HepG2 (cell line): ENCODE measurements at regions not wholly inside any gene's neighbourhood (a gene's known extent, or its start where the extent isn't known, plus 50 kb on each side); places are given as distances from the start of the nearest gene placed in this dataset.
A peak's percentile ranks its signal among the peaks of the same experiment; 100 is the strongest.

Experiments
- ATAC-seq: fragments of 200-7000 bp; cut with Tn5 transposase; 3 replicates; pipeline ENCODE4 v1.9.1; 2020; ENCODE audit warnings: mild to moderate bottlenecking, moderate library complexity
- BruUV-seq: library from RNA; stranded (reverse); fragments of 400-500 nt; replicated peaks from 2 replicates; lab custom pipeline; 2021; lab: Mats Ljungman, UMichigan
- CTCF ChIA-PET: fragments of 300-600 bp; formaldehyde crosslinking; extraction: SDS; loops from one replicate; lab custom pipeline; 2021; ENCODE audit warnings: low total read pairs, inconsistent platforms, low intra/inter-chr PET ratio; lab: Yijun Ruan, JAX
- POLR2A ChIA-PET: fragments of 350-600 bp; sonication (Branson Sonifier 250); formaldehyde crosslinking; loops from one replicate; lab custom pipeline; 2020; ENCODE audit warnings: antibody characterized with exemption, inconsistent platforms; lab: Yijun Ruan, JAX
- DNase-seq: peaks from one replicate; pipeline ENCODE4 v3.0.0-alpha.2; 2015; ENCODE audit warnings: low spot score
- FAIRE-seq: peaks from 3 replicates; lab custom pipeline; 2011; peaks lifted over from hg19 to GRCh38; lab: Jason Lieb, UNC
- H2AFZ ChIP-seq: one replicate; pipeline ENCODE4 v1.6.1; 2011; ENCODE audit warnings: low read length, inconsistent platforms
- H3K27ac ChIP-seq: fragments of 300-600 bp; 3 replicates; pipeline ENCODE4 v1.8.0; 2011; ENCODE audit warnings: mixed run types, mild to moderate bottlenecking, mixed read lengths, low read length, inconsistent platforms; ENCODE audit not compliant: insufficient read depth; ENCODE audit errors: extremely low read length
- H3K27me3 ChIP-seq, 2 experiments: fragments of 200-600 bp in 1 of 2; 2 replicates in 1 of 2; 3 replicates in 1 of 2; pipeline versions ENCODE4 v1.6.0 to v1.8.0; 2011; ENCODE audit warnings: low read length in 2 of 2, mild to moderate bottlenecking in 2 of 2, moderate library complexity in 2 of 2, inconsistent platforms in 1 of 2; ENCODE audit not compliant: insufficient read depth in 2 of 2, control insufficient read depth in 1 of 2
- H3K36me3 ChIP-seq, 2 experiments: fragments of 200-600 bp in 1 of 2; replicated peaks in 1 of 2; 2 replicates in 1 of 2; 3 replicates in 1 of 2; pipeline versions ENCODE4 v1.5.1 to v1.8.0; 2011; ENCODE audit warnings: low read length in 2 of 2, inconsistent platforms in 1 of 2; ENCODE audit not compliant: insufficient read depth in 2 of 2, control insufficient read depth in 1 of 2
- H3K4me1 ChIP-seq: 2 replicates; pipeline ENCODE4 v1.5.1; 2012; ENCODE audit warnings: low read length, inconsistent platforms; ENCODE audit not compliant: insufficient read depth
- H3K4me2 ChIP-seq: 2 replicates; pipeline ENCODE4 v1.6.0; 2011; ENCODE audit warnings: low read depth, low read length, inconsistent platforms
- H3K4me3 ChIP-seq, 3 experiments: fragments of 200-600 bp in 1 of 3; sonication (generic), shearing (Covaris generic) in 1 of 3; replicated peaks in 1 of 3; 2 replicates each; pipeline ENCODE4 v1.5.1; 2011 to 2016; ENCODE audit warnings: low read length in 3 of 3, inconsistent platforms in 2 of 3, low read depth in 2 of 3, mild to moderate bottlenecking in 2 of 3, control low read depth in 1 of 3, mixed read lengths in 1 of 3; ENCODE audit not compliant: insufficient read depth in 1 of 3
- H3K79me2 ChIP-seq: one replicate; pipeline ENCODE4 v1.6.1; 2011; ENCODE audit warnings: low read length, inconsistent platforms; ENCODE audit not compliant: insufficient read depth
- H3K9ac ChIP-seq: 2 replicates; pipeline ENCODE4 v1.6.0; 2011; ENCODE audit warnings: mild to moderate bottlenecking, low read depth, low read length, inconsistent platforms; ENCODE audit not compliant: insufficient read depth
- H3K9me3 ChIP-seq: 2 replicates; pipeline ENCODE4 v1.5.1; 2012; ENCODE audit warnings: mild to moderate bottlenecking, low read length
- H4K20me1 ChIP-seq: 2 replicates; pipeline ENCODE4 v1.6.0; 2011; ENCODE audit warnings: inconsistent platforms, mild to moderate bottlenecking, low read length, moderate library complexity; ENCODE audit not compliant: insufficient read depth
- HNRNPLL ChIP-seq: fragments of 200-400 bp; formaldehyde crosslinking; IDR thresholded peaks from 2 replicates; pipeline ENCODE4 v1.6.1; 2017; ENCODE audit warnings: mild to moderate bottlenecking, low read depth, low read length; ENCODE audit not compliant: poor library complexity, severe bottlenecking
- MAFK ChIP-seq, 2 experiments: IDR thresholded peaks in 1 of 2; conservative IDR thresholded peaks in 1 of 2; 2 replicates each; pipeline ENCODE4 v1.6.1; 2011; ENCODE audit warnings: improper control_type of control experiment in 2 of 2, low read length in 2 of 2
- ZNF343 ChIP-seq: sonication (generic); formaldehyde crosslinking; IDR thresholded peaks from 2 replicates; pipeline ENCODE4 v1.4.0; 2020; ENCODE audit warnings: mild to moderate bottlenecking, missing genetic modification reagents
- WGBS: methylation state at CpG from one replicate; pipeline ENCODE4 v1.1.6; 2017; ENCODE audit warnings: low lambda C conversion rate; 5-methylcytosine and 5-hydroxymethylcytosine counted together
- in situ Hi-C: cut with HindIII; loops from 2 replicates; pipeline ENCODE4 v1.10.0; 2017; ENCODE audit warnings: low pct_unique_long_range_greater_than_20kb; ENCODE audit not compliant: extremely low pct_ligation_motif_present
- intact Hi-C: fragments of 100-400 bp; cut with micrococcal nuclease; formaldehyde crosslinking; loops from one replicate; pipeline ENCODE4 v1.10.0; 2022; ENCODE audit not compliant: unreplicated experiment
- TF ChIP-seq, protein P1 (sequence below): sonication (generic); formaldehyde crosslinking; IDR thresholded peaks from 2 replicates; pipeline ENCODE4 v1.4.0; 2020; ENCODE audit warnings: missing genetic modification reagents

GRCh38 chr1:67610450-67610849 is 74.6 kb upstream of the GADD45A start:
- WGBS: 28% methylated on average over 3 of the region's 5 CpGs
- BruUV-seq: no TSS peak

More at GRCh38 chr1:67610450-67610849, 74.6 kb upstream of the GADD45A start:
- Histone ChIP-seq H3K4me3 (no peak overlapping the region), H3K27ac (no peak overlapping the region), H3K27me3 (peaks cover 1 to 8% of the 10 kb centered on the region in 2 experiments; a peak in 2 of 5 replicates), H2AFZ (no peak overlapping the region), H4K20me1 (no peaks in the 10 kb centered on the region), H3K9me3 (no peaks in the 10 kb centered on the region), H3K4me2 (no peak overlapping the region), H3K4me1 (no peaks in the 10 kb centered on the region; the same call in 1 of the 2 replicates), H3K9ac (no peak overlapping the region), H3K79me2 (no peaks in the 10 kb centered on the region), H3K36me3 (no peaks in the 10 kb centered on the region)
- FAIRE-seq (no peak), ATAC-seq (no peak), DNase-seq (no peak)
- in situ Hi-C loops (no loop called here), intact Hi-C loops (no loop called here)
- POLR2A ChIA-PET: no interaction called here
- CTCF ChIA-PET: no interaction called here
- TF ChIP-seq, protein P1, sequence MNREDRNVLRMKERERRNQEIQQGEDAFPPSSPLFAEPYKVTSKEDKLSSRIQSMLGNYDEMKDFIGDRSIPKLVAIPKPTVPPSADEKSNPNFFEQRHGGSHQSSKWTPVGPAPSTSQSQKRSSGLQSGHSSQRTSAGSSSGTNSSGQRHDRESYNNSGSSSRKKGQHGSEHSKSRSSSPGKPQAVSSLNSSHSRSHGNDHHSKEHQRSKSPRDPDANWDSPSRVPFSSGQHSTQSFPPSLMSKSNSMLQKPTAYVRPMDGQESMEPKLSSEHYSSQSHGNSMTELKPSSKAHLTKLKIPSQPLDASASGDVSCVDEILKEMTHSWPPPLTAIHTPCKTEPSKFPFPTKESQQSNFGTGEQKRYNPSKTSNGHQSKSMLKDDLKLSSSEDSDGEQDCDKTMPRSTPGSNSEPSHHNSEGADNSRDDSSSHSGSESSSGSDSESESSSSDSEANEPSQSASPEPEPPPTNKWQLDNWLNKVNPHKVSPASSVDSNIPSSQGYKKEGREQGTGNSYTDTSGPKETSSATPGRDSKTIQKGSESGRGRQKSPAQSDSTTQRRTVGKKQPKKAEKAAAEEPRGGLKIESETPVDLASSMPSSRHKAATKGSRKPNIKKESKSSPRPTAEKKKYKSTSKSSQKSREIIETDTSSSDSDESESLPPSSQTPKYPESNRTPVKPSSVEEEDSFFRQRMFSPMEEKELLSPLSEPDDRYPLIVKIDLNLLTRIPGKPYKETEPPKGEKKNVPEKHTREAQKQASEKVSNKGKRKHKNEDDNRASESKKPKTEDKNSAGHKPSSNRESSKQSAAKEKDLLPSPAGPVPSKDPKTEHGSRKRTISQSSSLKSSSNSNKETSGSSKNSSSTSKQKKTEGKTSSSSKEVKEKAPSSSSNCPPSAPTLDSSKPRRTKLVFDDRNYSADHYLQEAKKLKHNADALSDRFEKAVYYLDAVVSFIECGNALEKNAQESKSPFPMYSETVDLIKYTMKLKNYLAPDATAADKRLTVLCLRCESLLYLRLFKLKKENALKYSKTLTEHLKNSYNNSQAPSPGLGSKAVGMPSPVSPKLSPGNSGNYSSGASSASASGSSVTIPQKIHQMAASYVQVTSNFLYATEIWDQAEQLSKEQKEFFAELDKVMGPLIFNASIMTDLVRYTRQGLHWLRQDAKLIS (CRISPR knock-in tag): no peak
- no peak for TF ChIP-seq ZNF343 (CRISPR knock-in tag)
- TF ChIP-seq HNRNPLL: no peak
- TF ChIP-seq MAFK (conservative IDR thresholded peaks at IDR 0.05 in 1 of 2, IDR thresholded peaks at IDR 0.05 in 1 of 2; ENCODE audit: low read length in 2 of 2): peak in 1 of 2 experiments; percentile 12; a peak in 1 of 4 replicates
- TF ChIP-seq, all 625 proteins: peak for 1
